RKO (cell line): ENCODE measurements at regions not wholly inside any gene's neighbourhood (a gene's known extent, or its start where the extent isn't known, plus 50 kb on each side); places are given as distances from the start of the nearest gene placed in this dataset.

Experiments used
- DNase-seq: peaks from one replicate; pipeline ENCODE4 v3.0.0-alpha.2; 2016; ENCODE audit warnings: low spot score

DNA sequence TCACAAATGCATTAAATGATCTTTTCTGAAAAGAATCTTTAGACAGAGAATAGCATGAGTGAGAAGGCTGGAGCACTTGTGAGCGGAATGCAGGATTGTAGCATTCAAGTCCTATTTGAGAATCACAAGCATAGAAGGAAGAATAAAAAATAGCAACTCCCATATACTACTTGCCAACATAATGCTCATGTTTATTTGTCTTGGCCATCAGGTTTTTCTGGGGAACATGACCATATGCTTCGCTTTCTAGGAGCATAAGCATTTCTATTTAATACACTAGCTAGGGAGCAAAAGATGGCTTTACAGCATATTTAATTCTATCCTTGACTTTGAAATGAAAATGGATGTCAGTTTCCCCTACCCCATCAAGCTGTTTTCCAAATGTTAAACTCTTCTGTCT, 170.3 kb upstream of the MITF start:
- no peak for DNase-seq

DNA sequence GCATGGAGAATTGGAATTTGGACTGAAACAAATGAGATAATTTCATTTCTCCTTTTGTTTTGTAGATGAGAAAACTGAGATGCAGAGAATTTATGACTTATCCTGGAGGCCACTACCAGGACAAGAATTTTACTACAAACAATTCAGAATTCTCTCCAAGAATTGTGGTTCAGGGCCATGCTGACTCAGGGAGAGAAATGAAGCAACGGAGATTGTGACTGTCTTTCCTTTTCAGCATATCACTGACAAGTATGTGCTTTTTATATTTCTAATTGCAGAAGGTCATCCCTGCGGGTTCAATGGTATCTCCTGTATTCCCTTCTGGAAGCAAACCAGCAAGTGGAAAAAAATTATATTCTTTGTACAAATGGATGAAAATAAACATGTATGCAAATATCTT, 170.8 kb upstream of the MITF start:
- no peak for DNase-seq

DNA sequence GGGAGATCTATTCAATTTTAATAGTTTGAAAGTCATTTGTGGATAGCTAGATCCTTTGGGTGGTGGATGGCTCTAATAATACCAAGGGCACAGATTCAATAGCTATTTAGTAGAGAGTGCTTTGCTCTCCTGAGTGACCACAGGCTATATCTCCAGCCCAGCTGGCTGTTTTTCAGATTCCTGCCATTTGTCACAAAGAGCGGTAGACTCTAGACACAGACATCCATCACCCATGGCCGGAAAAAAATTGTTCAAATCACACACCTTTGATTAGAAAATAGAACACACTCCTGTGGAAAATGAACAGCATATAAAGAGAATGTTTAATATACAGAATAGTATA, 171.6 kb upstream of the MITF start:
- no peak for DNase-seq

DNA sequence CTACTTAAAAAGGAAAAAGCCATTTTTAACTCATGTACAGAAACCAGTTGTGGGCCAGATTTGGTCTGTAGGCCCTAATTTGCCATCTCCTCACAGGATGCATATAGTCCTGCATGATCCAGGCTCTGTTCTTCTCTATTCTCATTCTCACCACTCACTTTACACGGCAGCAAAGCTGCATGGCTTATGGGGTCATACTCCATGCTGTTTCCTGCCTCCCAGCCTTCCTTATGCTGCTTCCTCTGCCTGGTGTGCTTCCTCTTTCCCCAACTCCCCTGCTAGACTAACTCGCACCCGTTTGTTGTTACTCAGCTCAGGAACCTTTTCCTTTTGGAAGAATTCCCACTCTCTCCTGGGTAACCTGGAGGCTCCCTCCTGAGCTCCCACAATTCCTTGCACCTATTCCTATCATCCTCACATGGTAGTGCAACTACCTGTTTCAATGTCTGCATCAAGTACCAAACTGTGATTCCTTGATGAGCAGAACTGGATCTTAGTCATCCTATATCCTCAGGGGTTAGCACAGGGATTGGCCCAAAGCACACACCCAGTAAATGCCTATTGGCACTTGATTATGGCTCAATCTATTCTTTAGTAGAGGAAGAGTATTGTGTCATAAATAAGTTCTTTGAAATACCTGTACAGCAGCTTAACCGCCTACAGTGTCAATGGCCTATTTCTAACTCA, 172.1 kb upstream of the MITF start:
- DNase-seq = no peak

DNA sequence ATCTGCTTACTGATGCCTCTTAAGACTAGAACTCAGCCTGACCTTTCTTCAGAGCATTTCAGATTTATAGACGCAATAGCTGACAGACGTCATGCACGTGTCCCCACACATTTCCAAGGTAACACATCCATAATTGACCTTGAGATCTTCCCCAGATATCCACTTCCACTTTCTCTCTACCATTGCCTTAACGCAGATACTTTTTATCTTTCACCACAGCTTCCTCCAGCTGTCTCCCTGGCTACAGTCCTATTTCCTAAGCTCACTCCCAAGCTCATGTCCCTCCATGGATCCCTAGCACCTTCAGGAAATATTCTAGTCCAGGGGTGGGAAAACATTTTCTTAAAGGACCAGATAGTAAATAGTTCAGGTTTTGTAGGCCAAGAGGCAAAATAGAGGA, 173.0 kb upstream of the MITF start:
- no peak for DNase-seq

DNA sequence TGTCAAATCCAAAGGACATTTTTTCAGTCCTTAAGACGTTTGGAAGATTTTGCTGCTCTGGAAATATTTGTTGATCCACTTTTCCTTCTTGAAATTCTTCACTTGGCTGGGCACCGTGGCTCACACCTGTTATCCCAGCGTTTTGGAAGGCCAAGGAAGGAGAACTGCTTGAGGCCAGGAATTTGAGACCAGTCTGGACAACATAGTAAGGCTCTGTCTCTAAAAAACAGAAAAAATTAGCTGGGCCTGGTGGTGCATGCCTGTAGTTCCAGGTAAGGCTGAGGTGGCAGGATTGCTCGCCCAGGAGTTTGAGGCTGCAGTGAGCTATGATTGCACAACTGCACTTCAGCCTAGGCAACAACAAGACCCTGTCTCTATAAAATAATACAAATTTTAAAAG, 173.9 kb upstream of the MITF start:
- no peak for DNase-seq

DNA sequence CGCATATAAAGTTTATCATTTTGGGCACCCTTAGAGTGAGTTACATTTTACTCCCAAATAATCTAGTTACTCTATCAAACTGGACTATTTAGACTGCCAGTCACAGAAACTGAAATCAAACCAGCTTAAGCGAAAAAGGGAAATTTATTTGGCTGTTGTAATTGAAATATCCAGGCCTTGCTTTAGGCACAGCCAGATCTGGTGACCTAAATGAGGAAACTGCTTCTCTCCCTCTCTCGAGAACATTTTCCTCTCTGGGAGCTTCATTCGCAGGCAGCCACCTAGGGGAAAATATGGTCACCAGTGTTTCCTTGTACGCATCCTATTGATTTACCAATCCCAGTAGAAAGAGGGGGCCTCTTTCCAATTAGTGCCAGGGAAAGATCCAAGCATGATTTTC, 175.3 kb upstream of the MITF start:
- no peak for DNase-seq

DNA sequence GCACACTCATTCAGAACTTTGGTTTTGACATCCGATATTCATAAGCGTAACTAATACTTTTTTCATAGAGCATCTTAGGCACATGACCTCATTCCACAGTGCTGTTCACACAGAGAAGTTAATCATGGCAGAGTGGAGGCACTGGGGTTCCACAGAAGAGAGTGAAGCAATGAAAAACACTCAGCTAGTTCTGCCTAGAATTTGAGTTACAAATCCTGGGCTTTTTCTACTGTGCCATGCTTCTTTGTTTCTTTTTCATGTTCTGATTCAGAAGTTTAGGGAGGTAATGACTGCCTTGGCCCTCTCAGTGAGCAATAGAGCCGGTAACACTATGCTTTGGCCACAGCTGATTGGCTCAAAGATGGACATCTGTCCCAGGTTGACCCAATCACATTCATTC, 176.1 kb upstream of the MITF start:
- no peak for DNase-seq

DNA sequence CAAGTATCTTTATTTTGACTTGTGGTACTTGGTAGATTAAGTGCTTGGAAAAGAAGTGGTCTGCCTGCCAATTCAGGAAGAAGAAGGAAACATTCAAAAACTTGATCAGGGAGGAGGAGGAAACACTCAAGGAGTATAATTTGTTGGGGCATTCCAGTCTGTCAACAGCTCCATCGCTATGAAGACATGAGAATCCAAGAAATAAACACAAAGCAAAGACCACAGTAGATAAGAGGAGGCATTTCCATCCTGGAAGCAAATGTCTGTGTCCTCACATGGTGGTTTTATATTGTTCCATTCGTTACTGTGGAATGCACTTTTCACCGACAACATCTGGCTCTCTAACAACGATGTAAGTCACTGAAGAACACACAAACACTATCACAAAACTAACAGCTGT, 176.1 kb upstream of the FRMD4B start:
- no peak for DNase-seq

DNA sequence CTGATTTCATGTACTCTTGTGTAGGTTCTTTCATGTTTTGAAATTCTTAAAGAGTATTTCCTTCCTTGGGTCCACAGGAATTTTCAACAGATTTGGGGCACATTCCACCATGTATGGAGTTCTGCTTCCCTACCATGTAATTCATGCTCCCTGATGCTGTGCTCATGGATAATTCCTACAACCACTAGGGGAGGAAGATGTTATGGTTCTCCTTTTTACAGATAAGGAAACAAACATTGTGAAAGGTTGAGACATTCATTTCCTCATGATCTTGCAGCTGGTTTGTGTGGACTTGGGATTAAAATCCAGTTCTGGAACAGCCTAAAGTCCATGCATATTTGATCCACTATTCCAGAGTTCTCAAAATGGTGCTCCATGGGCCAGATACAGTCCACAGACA, 174.9 kb upstream of the FRMD4B start:
- no peak for DNase-seq

DNA sequence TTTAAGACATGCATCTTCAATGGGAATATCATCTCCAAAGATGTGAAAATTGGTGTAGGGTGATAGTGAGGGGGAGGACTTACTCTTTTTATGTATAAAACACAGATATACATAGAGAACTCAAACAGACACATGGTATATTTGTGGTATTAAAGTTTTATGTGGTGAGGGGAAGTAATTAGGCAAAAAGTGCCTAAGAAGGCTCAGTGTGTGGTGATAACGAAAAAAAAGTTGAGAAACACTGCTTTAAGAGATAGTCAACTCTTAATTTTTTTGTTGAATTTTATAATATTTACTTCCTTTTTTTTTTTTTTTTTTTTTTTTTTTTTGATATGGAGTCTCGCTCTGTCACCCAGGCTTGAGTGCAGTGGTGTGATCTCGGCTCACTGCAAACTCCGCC, 174.2 kb upstream of the FRMD4B start:
- DNase-seq = no peak

DNA sequence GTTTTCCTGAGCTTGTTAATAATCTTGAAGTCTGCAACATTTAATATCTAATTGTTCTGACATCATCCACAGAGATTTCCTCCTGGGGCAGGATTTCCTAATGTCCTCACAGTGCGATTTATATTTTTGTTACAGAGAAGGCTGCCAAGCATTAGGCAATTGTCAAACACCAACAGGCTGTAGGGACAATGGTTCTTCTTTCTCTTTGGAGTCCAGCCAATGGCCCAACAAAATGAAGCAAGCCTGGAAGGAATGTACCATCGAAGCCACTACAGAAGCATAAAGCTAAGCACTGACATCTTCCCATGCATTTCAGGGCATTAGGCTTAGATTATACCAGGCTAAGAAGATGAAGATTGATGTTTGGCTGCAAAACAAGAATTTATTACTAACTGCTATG, 173.0 kb upstream of the FRMD4B start:
- DNase-seq = no peak

DNA sequence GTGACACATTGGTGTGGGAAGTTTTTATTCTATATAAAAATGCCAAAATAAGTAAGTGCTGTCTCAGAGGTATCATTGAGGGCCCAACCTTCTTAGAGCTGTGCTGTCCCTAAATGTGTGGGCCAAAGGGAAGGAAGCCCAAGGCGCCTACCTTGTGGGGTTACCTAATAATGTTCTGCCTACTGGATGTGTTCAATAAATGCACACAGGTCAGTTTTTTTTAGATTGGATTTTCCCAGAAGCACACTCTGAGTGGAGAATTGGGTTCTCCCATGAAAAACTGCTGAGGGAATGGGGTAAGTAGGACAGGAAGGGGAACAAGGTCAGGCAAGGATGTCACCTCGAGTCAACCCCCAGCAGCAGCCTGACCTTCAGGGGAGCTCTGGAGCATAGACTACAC, 168.7 kb upstream of the FRMD4B start:
- DNase-seq = no peak

DNA sequence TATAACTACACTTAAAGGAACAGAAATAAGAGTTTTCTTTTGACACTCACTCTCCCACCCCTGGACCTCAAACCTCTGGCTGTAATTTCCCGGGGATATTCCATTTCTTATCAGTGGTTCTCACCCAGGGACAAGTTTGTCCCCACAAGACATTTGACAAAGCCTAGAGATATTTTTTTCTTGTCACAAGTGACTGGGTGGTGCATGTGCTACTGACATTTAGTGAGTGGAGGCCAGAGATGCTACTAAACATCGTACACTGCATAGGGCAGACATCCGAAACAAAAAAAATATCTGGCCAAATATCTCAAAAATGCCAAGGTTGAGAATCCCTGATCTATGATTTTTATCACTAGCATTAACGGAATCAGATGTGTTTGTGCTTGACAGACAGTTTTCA, 168.0 kb upstream of the FRMD4B start:
- DNase-seq = no peak

DNA sequence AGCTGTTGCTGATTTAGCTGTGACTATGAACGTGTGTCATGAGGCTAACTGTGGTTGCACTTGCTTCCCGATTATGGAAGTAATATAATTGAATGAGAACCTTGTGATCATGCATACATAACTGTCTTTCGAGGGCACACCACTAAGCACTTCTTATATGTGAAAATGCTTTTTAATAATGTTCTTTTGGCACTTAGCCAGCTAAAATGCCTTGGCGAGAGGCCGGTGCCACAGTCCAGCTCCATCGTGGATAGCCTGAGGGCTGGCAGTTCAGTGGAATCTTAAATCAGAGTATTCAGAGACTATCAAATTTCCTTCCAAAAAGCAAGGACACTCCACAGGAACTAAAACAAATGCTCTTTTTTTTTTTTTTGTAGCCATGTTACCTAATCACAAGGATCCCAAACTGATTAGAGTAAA, 161.6 kb upstream of the FRMD4B start:
- DNase-seq = no peak

DNA sequence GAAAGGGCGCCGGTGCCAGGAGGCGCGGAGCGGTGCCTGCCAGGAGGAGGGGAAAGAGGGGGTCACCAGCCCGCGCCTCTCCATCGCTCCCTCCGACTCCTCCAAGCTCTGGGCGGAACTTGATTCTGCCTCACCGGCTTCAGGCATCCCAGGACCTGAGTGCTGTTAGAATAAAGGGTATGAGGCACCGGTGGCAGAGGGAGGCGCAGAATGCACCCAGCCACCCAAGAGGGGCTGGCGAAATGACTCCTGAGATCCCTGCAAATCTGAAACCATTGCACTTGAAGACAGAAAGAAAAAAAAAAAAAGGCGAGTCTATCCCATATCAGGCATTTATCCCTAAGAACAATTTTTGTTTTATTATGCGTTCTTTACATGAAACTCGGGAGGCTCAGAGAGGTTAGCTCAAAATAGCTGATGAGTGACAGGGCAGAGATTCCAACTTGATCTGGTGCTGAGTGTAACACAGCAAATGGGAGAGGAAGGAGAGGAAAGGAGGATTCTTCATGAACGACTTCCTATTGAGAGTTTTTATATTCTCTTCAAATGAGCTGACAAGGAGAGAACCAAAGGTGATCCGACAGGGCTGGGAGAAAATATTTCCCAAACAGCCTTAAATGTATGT, 157.0 kb upstream of the FRMD4B start:
- no peak for DNase-seq

DNA sequence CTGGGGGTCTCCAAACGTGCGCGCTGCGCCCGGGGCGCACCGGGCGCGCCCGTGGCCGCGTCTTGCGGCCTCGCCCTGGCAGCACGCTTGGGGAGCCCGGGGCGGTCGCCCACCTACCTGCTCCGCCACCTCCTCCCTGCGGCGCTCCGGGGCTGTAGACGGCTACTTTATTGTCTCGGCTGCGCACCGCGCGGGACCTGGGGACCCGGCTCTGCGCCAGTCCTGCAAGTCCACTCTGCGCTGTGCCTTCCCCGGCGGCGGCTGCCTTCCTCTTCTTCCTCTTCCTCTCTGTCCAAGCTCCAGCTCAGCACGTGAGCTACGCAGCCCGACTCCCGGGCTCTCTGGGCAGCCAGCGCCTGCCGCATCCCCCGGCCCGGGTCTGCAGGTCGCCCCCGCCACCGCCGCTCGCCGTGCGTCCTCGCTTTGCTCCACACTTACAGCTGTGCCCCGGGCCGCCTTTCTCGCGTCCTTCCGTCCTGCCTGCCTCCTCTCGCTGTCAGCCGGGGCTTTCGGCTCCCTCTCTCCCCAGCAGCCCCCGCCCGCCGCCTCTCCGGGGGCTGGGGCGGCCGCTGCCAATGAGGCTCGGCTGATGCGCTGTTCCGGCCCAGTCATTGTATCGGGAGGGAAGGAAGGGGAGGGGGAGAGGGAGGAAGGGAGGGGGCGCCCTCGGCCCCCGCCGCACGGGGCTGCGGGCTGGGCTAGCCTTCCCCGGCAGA, 156.4 kb upstream of the FRMD4B start:
- DNase-seq = no peak

DNA sequence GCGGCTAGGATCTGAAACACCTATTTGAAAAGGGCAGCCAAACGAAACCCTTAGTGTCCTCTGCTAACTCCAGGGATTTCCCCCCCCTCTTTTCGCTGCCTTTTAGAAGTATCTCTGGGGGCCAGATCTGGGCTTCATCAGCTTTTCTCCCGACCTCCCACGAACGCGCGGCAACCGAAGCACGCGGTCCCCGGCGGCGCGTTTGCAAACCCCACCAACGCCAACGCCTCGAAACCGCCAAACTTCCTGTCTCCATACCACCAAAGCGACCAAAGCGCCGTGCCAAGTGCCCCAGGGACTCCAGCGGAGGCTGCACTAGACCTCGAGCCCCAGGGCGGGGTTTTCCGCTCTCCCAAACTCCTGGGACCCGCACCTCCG, 155.8 kb upstream of the FRMD4B start:
- DNase-seq = no peak

DNA sequence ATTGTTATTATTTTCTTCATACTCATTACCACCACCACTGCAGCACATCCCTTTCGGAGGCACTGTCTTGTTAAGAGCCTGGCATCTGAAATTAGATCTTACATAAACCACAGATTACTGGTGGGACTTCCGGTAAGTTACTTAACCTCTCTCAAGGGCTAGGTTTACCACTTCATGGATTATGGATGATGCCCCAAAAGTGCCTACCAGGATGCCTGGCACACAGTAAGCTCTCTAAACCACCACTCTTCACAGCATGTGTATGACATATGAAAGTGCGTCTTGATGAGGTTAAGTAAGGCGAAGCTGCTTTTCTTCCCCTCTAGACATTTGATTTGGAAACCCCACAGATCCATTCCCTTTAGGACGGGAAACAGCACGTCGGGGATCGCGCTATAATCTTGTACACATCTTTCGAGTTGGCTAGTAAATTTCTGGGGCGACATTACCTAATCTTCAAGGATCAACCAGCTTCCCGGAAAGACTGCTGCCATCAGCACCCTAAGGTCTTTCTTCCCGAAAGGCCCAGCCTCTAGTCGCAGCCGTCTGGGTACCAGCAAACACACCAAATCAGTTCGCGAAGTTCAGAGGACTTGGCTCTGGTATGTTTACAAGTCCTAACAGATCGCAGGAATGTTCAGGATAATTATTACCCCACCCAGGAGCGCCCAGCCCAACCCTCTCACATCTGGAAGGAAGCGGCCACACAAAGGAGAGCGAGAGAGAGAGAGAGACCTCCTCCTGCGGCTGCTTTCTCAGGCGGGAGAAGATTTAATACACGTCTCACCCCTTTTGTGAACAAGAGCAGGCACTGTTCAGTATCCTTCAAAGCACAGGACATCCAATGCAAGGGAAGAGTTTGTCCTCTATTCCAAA, 155.1 kb upstream of the FRMD4B start:
- no peak for DNase-seq

DNA sequence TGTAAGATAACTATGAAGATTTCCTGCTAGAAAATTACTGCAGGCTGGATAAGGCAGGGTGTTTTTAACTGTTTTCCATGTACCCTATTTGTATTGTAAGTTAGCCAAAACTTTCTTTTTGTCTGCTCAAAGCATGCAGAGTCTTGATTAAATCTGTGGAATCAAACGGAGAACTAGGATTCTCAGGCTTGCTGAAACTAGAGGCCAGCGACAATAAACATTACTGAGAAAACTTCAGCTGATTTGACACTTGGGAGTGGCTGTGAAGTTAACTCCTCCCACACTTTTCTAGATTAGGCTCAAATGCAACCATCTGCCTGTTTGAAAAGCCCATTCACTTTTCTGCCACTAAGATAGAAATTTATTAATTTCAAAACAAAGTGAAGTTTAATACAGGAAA, 153.2 kb upstream of the FRMD4B start:
- no peak for DNase-seq

DNA sequence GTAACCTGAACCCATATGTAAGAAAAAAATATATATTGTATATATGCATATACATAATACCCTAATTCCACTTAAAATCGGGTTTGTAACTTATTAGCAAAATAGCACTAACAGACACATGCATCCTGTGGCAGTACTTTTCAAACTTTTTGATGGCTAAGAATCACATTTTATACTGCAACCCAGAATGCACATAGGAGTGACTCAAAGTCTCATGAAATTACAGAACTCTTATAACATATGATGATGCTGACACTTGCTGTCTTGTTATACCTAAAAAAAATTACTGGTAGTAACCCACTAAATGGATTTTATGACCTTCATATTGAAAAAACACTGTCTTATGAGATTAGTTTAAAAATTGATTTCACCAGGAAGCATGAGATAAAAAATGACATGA, 152.4 kb upstream of the FRMD4B start:
- DNase-seq = no peak

DNA sequence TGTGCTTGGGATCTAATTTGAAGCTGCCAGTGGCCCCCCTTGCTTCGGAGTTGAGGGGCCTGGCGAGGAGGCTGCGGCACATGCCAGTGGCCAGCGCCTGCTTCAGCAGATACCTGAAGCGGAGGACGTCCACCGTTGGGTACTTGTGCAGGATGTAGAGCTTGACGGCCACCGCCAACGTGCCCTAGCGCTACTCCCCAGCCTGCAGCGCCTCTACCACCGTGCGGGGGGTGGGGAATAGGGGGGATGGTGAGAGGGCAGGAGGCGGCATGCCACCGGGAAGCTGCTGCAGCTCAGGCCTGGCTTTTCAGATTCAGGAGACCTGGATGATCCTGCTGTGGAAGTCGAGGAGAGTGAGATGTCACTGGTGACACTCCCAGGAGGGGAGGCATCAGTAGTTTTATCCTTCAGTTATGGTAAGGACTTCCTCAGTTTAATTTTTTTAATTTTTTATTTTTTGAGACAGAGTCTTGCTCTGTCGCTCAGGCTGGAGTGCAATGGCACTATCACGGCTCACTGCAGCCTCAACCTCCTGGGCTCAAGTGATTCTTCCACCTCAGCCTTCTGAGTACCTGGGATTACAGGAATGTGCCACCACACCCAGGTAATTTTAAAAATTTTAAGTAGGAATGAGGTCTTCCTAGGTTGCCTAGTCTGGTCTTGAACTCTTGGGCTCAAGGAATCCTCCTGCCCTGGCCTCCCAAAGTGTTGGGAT, 150.6 kb upstream of the FRMD4B start:
- no peak for DNase-seq
